HG03521 (cell line): ENCODE measurements at regions not wholly inside any gene's neighbourhood (a gene's known extent, or its start where the extent isn't known, plus 50 kb on each side); places are given as distances from the start of the nearest gene placed in this dataset.
"Not testable (repeated sequence)": the region's sequence is repeated elsewhere in the genome, so short reads cannot be mapped to it uniquely, and the experiment has no call there.

Experiments used
- ATAC-seq: cut with Tn5 transposase; IDR thresholded peaks from one replicate; pipeline ENCODE4 v1.9.1; 2021; ENCODE audit warnings: mild to moderate bottlenecking, moderate library complexity; ENCODE audit not compliant: unreplicated experiment

DNA sequence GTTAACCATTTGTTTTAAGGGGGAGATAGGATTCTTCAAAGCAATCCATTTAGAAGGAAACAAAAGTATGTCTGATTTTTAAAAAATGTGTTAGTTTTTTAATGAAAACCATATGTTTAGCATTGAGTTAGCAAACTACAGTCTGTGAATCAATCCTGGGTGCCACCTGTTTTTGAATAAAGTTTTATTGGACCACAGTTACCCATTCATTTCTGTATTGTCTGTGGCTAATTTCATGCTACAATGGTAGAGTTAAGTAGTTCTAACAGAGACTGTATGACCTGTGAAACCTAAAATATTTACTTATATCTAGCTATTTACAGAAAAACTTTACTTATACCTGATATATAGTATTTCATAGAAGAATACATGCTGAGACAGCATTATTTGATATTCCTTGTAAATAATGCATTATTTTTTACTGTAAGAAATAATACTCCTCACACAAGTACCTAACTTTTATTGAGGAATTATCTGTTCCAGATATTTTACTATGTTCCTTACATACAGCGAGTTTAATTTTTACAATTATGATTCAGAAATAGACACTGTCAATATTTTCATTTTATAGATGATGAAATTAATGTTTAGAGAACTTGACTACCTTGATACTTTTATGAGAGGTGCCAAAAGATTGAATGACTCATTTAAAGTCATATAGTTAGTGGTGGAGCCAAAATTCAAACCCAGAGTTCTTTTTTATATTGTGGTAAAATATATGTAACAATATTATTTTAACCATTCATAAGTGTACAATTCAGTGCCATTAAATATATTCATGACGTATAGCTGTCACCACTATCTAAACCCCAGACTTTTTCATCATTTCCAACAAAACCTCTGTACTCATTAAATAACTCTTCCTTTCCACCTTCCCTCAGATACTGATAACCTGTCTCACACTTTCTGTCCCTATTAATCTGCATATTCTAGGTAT lies 122.0 kb downstream of the GLUD2 start:
- ATAC-seq: no peak

DNA sequence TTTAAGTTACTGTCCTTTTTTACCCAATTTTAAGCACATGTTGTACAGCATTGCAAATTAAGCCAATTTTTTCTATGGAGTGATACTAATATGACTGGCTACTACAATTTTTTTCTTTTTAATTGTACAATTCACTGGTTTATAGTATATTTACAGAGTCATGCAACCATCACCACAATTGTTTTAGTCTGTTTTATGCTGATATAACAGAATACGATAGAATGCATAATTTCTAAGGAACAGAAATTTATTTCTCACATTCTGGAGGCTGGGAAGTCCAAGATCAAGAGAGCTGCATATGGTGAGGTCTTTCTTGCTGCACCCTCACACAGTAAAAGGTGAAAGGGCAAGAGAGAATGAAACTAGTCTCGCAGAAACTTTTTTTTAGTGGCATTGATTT lies 125.3 kb downstream of the GLUD2 start:
- ATAC-seq: no peak

DNA sequence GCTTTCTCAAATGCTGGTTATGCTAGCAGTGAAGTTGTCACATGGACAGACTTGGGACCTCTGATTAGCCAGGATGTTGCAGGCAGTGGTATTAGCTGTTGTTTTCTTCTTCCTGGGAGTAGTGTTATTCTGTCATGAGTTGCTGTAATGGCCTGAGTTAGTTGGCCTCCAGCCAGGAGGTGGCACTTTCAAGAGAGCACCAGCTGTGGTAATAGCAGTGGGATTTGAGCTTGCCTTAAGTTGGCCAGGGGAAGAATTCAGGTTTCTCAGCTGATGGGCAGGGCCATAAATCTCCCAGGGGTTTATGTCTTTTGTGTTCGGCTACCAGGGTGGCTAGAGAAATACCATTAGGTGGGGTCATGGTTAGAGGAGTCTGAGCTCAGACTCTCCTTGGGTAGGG lies 132.6 kb downstream of the GLUD2 start:
- no peak for ATAC-seq

DNA sequence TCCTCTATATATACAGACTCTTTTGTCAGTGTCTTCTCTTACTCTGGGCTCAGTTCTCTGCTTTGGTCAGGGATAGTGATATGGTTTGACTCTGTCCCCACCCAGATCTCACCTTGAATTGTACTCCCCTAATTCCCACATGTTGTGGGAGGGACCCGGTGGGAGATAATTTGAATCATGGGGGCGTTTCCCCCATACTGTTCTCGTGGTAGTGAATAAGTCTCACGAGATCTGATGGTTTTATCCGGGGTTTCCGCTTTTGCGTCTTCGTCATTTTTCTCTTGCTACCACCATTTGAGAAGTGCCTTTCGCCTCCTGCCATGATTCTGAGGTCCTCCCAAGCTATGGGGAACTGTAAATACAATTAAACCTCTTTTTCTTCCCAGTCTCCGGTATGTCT lies 144.4 kb downstream of the GLUD2 start:
- no peak for ATAC-seq

DNA sequence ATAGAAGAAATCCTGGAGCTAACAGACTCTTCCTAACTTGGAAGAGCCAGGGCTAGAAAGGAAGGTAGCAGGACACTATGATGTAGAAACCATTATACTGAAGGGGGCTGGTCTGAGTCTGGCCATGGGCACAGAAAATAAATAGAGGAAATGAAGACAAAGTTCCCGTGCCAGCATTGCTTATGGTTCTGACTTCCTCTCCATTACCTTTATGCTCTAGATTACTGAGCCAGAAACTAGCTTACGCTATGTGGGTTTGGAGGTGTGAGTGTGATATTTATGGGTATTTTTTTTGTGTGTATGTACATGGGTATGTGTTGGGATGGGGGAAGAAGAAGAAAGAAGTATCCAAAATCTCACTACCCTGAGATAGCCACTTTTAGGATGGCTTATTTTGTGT lies 148.3 kb downstream of the GLUD2 start:
- no peak for ATAC-seq

DNA sequence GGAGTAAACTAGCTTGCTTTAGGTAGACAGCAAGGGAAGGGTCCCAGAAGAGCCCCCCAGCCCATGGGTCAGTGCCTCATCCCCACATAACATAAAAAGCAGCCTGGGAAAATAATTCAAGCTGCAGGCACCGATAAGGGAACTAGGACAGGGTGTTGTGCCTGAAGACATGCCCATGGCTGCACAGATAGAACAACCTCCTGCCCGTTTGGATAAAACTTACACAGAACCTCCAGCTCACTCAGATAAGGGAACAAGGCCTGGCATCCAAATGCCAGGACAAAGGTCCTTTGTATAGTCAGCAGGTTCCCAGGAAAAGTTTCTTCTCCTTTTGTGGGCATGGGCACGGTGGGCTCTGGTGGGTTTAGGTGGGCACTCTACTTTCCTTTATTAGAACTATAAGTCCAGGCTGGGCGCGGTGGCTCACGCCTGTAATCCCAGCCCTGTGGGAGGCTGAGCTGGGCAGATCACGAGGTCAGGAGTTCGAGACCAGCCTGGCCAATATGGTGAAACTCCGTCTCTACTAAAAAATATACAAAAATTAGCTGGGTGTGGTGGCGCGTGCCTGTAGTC lies 149.5 kb downstream of the GLUD2 start:
- not testable (repeated sequence) for ATAC-seq

DNA sequence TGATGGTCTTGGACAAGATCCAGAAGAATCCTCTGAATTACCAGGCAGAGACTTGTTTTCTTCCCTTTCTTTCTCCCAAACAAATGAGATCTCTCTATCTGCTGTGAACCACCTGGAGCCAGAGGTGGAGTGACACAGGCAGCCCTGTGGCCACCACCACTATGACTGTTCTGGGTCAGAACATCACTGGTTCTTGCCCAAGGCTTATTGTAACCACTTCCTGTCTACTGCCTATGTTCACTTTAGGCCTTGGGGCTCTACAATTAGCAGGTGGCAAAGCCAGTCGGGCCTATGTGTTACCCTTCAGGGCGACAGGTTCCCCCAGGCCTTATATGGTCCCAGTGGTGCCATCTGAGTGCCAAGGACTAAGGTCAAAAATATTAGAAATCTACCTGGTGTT lies 161.2 kb downstream of the GLUD2 start:
- no peak for ATAC-seq

DNA sequence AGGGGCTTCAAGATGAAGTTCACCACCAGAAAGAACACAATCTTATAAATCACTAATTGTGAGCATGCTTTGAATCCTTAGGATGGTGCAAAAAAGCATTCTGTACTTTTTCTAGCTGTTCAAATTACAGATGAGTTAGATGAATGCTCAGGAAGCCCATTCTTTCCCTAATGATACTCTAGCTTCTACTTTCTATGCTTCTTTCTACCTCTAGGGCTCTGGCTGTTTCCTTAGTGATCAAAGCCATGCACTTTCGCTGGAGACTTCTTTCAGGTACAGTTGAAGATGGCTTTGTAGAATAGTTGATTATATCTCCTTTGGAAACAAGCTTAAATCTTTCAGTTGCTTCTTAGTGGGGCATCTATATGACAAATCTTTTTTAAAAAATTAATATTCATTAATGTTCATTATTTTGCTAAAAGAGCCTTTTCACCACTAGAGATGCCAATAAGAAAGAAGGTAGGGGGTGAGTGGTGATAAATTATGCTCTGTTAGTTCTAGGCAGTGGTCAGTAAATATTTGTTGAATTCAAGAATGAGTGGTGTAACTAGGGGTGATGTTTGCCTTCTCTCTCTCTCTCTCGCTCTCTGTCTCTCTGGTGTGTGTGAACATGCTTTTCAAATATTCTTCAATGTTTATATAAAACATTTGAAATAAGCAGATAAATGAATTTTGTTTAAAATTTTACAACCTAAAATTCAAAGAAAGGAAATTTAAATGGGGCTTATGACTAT lies 169.4 kb downstream of the GLUD2 start:
- ATAC-seq: no peak

DNA sequence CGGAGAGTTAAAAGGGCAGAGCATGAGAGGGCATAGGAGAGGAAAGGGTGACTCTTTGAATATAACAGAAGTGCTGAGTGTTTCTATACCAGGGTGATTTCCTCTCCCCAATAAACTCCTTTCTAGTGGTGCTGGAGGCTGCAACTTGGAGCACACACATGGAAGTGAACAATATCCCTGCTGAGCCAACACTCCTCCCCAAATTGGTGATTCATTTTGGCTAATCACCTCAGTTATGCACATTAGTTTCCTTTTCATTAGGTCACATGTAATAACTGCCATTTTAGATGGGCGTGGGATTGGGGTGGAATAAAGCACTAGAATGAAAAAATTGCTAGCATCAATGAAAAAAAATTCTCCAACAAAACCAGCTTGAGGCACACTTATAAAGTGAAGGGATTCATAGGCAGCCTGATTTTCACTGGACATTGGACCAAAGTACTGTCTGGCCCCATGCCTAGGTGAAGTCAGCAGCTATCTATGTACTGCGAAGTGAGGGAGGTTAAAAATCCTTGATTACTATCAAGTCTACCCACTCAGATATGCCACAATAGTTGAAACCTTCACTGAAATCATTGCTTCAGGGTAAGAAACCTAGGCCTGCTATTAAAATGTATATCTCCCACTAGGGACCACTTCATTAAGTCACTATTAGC lies 174.0 kb downstream of the GLUD2 start:
- ATAC-seq: no peak

DNA sequence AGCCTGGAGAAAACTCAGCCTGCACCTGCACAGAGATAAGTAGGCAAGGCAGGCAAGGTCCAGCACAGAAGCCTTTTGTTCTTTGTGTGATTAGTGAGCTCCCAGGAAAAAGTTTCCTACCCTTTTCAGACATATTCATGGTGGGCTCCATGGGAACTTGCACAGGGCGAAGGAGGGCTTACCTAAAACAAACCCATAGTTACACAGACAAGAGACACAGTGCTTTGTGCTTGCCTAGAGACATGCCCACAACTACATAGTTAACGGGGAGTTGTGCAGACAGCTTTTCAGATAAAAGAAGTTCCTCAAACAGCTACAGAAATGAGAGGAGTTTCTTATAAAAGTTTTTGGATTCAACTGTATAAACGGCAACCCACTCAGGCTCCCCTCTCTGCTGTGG lies 180.5 kb downstream of the GLUD2 start:
- ATAC-seq: no peak

DNA sequence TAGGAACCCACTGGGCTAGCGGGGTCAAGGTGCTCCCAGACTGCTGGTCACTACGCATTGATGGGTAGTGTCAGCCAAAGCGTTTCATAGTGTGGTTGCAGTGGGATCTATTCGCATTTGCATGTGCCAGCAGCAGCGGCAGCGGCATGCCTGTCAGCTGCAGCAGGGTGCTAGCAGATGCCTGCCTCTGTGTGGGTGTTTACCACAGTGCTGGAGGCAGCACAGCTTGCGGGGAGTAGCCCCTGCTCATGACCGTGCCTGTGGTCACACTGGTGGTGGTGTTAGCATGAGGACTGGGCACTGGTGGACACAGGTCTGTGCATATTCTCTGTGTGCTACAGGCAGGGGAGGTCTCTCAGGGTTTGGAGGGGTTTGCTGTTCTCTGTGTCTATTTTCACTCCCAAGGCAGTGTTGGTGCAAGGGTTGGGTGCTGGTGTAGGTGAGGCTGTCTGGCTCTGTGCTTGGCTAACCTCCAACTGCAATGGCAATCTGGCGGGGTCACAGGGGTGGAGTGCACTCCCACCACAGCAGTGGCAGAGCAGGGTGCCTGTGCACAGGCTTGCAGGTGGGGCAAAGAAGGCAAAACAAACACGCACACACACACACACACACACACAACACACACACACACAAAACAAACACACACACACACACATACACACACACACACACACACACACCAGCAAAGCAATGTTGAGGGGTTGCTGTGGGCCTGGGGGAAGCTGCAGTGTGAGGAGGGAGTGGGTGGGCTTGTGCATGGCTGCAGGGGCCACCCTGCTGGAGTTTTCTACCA lies 184.4 kb downstream of the GLUD2 start:
- no peak for ATAC-seq

DNA sequence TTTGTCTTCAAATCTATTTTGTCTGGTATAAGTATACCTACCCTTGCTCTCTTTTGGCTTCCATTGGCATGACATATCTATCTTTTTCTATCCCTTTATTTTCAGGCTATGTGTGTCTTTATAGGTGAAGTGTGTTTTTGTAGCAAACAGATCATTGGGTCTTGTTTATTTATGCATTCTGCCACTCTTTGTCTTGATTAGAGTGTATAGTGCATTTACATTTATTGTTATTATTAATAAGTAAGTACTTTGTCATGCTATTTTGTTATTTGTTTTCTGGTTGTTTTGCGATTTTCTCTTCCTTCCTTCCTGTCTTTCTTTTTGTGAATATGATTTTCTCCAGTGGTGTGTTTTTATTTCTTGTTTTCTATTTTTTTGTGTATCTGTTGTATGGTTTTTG lies 188.6 kb downstream of the GLUD2 start:
- no peak for ATAC-seq

DNA sequence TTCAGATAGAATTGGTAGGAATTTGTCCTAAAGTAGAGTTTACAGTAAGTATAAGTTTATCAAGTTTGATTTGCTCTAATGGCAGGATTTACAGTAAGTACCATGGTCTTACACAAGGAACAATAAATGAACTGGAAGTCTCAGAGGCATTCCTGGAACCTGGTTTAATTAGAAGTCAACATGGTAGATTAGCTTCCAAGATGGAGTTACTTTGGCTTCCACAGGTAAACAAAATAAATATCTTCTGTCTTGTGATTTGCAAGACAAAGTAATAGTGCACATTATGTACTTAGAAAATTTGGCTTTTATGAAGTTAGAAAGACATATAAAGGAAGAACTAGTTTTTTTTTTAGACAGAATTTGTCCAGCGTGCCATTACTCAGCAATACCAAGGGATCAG lies 190.7 kb downstream of the GLUD2 start:
- no peak for ATAC-seq

DNA sequence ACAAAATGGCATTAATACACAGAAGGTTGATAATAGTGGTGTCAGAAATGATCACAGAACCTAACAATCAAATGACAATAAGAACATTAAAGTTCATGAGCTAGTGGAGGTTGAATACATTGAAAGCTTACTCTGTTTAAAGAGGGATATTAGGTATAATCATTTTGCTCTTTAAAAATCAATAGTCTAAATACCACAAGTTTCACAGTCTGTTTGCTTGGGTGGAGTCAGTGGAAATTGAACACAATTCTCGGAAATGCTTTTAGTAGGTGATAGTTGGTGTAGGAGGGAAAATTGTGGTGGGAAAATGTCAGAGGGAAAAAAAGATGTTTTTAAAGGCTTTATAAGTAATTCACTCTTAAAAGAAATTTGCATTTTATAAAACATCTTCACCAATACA lies 197.1 kb downstream of the GLUD2 start:
- no peak for ATAC-seq

DNA sequence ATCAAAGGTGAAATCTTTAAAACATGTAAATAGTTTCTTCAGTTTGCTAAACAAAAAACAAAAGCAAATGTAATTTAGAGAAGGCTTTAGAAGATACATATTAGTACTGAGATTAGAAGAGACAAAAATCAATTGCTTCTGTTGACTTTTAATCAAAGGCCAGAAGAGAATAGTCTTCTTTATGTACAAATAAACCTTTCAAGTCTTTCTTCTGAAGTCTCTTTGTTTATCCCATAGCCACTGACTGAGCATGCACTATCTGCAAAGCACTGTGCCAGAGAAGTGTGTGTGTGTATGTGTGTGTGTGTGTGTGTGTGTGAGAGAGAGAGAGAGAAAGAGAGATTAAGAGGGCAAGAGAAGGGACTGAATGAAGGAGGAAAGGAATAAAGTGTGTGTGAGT lies 198.4 kb downstream of the GLUD2 start:
- no peak for ATAC-seq

DNA sequence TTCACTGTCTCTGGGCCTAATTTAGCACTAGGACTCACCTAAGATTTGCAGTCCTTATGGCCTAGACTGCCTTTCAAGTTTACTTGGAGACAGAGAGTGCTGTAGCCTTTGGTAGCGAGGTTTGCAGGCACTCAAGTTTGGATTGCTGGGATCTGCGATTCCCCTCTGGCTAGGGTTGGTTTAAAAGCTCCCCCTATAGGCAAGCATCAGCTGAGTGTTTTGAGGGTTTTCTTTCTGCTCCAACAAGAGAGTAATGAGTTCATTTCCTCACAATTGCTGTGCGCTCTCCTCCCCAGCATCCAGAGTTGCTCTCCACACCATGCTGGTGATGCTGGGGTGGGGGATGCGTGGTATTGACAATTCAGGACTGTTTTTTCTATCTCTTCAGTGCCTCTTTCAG lies 206.9 kb downstream of the GLUD2 start:
- ATAC-seq: no peak

DNA sequence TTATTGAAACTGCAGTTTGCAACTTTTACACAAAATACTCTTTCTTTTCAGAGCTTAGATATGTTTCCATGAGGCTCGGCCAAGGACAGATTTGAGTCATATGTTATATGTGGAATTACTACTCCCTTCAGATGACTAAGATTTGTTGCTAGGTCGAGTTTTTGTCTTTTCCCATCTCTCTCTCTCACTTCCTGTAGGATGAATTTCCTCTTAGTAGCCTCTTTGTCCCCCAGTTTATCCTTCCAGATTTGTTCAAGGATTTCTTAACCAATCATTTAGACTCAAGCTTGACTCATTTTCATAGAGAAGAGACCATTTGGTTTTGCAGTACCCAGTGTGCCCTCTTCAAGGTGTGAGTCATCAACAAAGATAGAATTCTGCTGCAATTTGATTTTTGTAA lies 209.2 kb downstream of the GLUD2 start:
- ATAC-seq: no peak

DNA sequence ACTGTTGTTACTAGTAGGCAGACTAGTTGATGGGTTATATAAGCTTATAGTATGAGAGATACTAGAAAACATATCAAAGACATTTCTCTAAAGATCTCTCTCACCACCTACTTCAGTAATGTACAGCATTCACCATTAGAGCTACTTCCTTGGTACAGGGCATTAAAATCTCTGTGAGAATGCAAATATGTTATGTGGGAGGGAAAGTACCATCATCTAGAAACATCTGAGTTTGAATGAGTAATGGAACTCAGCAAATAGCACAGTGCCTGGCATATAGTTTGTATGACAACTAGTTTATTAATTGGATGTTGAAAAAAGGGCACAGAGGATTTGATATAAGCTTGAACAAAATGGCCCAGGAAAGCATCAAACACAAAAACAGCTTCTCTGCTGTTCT lies 211.1 kb downstream of the GLUD2 start:
- ATAC-seq: no peak

DNA sequence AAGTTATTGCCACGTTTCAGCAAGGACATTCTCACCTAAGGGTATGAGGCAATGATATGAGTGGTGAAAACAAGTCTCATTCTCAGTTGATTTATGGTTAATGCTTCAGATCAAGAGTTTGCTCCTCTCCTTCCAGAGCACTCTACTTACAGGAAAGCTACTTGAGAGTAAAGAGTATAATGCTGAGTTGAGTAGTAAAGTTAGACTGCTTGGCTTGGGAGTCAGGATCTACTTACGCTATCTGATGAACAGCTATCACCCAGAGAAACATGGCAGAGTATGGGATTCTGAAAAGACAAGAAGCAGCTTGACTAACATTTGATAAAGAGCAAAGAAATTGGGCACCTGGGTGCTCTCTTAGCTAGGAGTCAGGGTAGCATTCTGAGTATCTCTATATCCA lies 211.8 kb downstream of the GLUD2 start:
- no peak for ATAC-seq

DNA sequence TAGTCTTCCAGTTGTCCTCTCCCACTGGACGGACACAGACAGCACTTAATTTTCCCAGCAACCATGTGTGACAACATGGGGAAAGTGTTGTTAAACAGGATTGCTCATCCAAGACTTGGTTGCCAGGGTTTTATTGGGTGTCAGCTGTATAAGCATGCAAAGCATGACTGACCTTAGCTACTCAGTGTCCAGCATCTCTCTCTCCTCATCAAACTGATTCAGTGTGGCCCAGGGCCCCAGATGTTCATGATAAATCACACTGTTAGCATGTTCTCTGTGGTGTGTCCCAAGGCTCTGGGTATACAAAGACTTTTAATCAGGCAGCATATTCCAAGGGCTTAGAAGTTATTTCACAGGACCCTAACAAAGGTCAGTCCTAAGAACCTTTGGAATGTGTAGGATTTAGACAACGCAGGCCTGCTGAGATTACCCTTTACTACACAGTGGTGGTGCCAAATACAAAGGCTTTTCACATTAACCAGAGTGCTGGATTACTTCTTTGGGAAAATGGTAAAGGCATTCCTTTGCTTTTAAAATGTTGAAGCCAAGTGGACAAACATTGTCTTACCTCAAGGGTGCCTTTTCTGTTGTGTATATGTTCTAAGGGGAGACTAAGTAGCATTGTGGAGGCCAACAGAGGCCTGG lies 213.3 kb downstream of the GLUD2 start:
- ATAC-seq: no peak
